UCSD-AML1 (cell line): ENCODE measurements at regions not wholly inside any gene's neighbourhood (a gene's known extent, or its start where the extent isn't known, plus 50 kb on each side); places are given as distances from the start of the nearest gene placed in this dataset.

Source experiments
- DNase-seq: peaks from one replicate; lab custom pipeline; 2025; ENCODE audit not compliant: unreplicated experiment; lab: John Stamatoyannopoulos, UW

- no peak for DNase-seq
These were observed 51.6 kb upstream of the DYNLRB2 start for GRCh38 chr16:80489173-80489572.

- no peak for DNase-seq
These were observed 52.6 kb upstream of the DYNLRB2 start for GRCh38 chr16:80488167-80488566.

GRCh38 chr16:80480664-80481063 is 60.1 kb upstream of the DYNLRB2 start:
- DNase-seq: no peak

- no peak for DNase-seq
These were observed 63.0 kb upstream of the DYNLRB2 start for GRCh38 chr16:80477838-80478237.

- no peak for DNase-seq
These were observed 72.8 kb upstream of the DYNLRB2 start for GRCh38 chr16:80468029-80468428.

- DNase-seq: peak; percentile 46
These were observed 74.5 kb upstream of the DYNLRB2 start for GRCh38 chr16:80466024-80466987.

- no peak for DNase-seq
These were observed 76.9 kb upstream of the DYNLRB2 start for GRCh38 chr16:80463751-80464495.

GRCh38 chr16:80463326-80463725 is 77.5 kb upstream of the DYNLRB2 start:
- no peak for DNase-seq

GRCh38 chr16:80462917-80463316 is 77.9 kb upstream of the DYNLRB2 start:
- no peak for DNase-seq

- no peak for DNase-seq
These were observed 79.8 kb upstream of the DYNLRB2 start for GRCh38 chr16:80460988-80461387.

GRCh38 chr16:80459966-80460365 is 80.8 kb upstream of the DYNLRB2 start:
- DNase-seq: no peak

GRCh38 chr16:80459331-80459777 is 81.4 kb upstream of the DYNLRB2 start:
- no peak for DNase-seq

- DNase-seq: no peak
These were observed 82.9 kb upstream of the DYNLRB2 start for GRCh38 chr16:80457871-80458270.

GRCh38 chr16:80454802-80455201 is 86.0 kb upstream of the DYNLRB2 start:
- no peak for DNase-seq

- DNase-seq: no peak
These were observed 91.4 kb upstream of the DYNLRB2 start for GRCh38 chr16:80449392-80449791.

- no peak for DNase-seq
These were observed 93.6 kb upstream of the DYNLRB2 start for GRCh38 chr16:80447241-80447640.

- no peak for DNase-seq
These were observed 98.0 kb upstream of the DYNLRB2 start for GRCh38 chr16:80442779-80443178.

GRCh38 chr16:80441935-80442334 is 98.9 kb upstream of the DYNLRB2 start:
- DNase-seq: no peak

GRCh38 chr16:80440667-80441066 is 100.1 kb upstream of the DYNLRB2 start:
- no peak for DNase-seq

GRCh38 chr16:80437707-80438106 is 103.1 kb upstream of the DYNLRB2 start:
- DNase-seq: no peak

- DNase-seq: no peak
These were observed 104.3 kb upstream of the DYNLRB2 start for GRCh38 chr16:80436510-80436909.

GRCh38 chr16:80433623-80434022 is 107.2 kb upstream of the DYNLRB2 start:
- DNase-seq: no peak
